Pancreas (tissue), 10 donors: ENCODE measurements at regions not wholly inside any gene's neighbourhood (a gene's known extent, or its start where the extent isn't known, plus 50 kb on each side); places are given as distances from the start of the nearest gene placed in this dataset.

ENCODE experiments used
- ATAC-seq, 4 donors: fragments of 200-7000 bp; cut with Tn5 transposase; one replicate each; pipeline versions ENCODE4 v1.8.0 to v1.9.1; 2020; ENCODE audit warnings: mild to moderate bottlenecking in 4 of 4, moderate library complexity in 4 of 4
- DNase-seq, 6 donors: peaks; one replicate each; pipeline ENCODE4 v3.0.0-alpha.2; 2020
- FAIRE-seq: peaks from 2 replicates; lab custom pipeline; 2012; peaks lifted over from hg19 to GRCh38; lab: Jason Lieb, UNC
- H3K27ac ChIP-seq, 4 donors: fragments of 200-600 bp; sonication (generic); 1 replicate in 3 of 4; 2 replicates in 1 of 4; pipeline versions ENCODE4 v1.5.0 to v1.8.0; 2020
- H3K27me3 ChIP-seq, 4 donors: fragments of 200-600 bp; one replicate each; pipeline ENCODE4 v1.8.0; 2021
- H3K36me3 ChIP-seq, 3 donors: fragments of 200-600 bp; sonication (generic) in 1 of 3; one replicate each; pipeline versions ENCODE4 v1.5.0 to v1.8.0; 2020 to 2021
- H3K4me1 ChIP-seq, 3 donors: fragments of 200-600 bp; one replicate each; pipeline ENCODE4 v1.8.0; 2021
- H3K4me3 ChIP-seq, 4 donors: fragments of 200-600 bp; sonication (generic) in 2 of 4; one replicate each; pipeline versions ENCODE4 v1.5.0 to v1.8.0; 2020 to 2021
- H3K9me3 ChIP-seq, 4 donors: fragments of 200-600 bp; one replicate each; pipeline ENCODE4 v1.8.0; 2021
- CTCF ChIP-seq, 4 donors: fragments of 200-600 bp; sonication (generic) in 3 of 4; IDR thresholded peaks; one replicate each; pipeline versions ENCODE4 v1.5.0 to v1.8.0; 2021; ENCODE audit warnings: antibody characterized with exemption in 4 of 4
- WGBS, 2 donors: extraction: QIAGEN DNeasy Blood & Tissue Kit; methylation state at CpG; one replicate each; pipeline ENCODE4 v1.1.7; 2013; 5-methylcytosine and 5-hydroxymethylcytosine counted together
- intact Hi-C, 3 donors: fragments of 100-400 bp; cut with DNase I; formaldehyde crosslinking; loops; one replicate each; pipeline versions ENCODE4 v1.11.1 to v1.14.2; 2022
- donor health status: healthy with polysubstance abuse.
- donor health status: DM: no; HTN: no; CAD: no; lungs with moderate emphysema.
- donor health status: DM: no; HTN: no; CAD: no.
- donor health status: control.
- donor health status: control.
- donor health status: Bipolar disorder and iron deficiency.
- donor health status: DM: yes; HTN: yes; CAD: no.
- donor health status: DM: no; HTN: no; CAD: no.
- donor health status: DM: no; HTN: no; CAD: no.
- donor health status: DM: yes; HTN: yes; CAD: no.

DNA sequence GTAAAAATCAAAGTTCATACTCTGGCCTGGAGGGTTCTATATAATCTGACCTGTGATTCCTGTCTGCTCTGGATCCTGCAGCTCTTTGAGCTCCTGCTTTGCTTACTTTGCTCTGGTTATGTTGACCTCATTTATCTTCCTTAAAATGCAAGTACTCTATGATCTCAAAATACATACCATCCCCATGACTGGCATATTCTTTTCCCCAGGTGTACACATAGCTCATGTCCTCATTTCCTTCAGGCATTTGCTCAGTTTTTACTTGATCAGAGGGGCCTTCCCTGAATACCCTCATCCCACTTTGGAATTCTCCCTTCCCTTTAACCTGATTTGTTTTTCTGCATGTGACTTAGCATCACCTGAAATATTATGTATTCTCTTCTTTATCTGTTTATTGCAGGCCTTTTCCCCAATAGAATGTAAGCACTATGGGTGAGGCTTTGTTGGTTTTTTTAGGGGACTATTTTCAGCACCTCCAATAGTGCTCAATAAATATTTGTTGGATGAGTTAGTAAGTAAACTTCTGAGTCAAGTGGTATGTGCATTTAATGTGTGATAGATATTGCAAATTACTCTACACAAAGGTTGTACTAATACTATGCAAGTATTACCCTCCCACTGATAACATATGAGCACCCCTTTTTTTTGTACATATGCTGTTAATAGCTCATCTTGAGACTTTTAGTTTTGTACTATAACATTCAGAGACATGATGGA lies 211.5 kb downstream of the NMUR2 start:
- Histone ChIP-seq H3K4me3 (no peak overlapping the region), H3K4me1 (no peaks in the 10 kb centered on the region), H3K9me3 (no peaks in the 10 kb centered on the region), H3K36me3 (no peaks in the 10 kb centered on the region), H3K27me3 (no peaks in the 10 kb centered on the region), H3K27ac (no peak overlapping the region)
- ATAC-seq (no peak), FAIRE-seq (no peak), DNase-seq (no peak)
- no peak for TF ChIP-seq CTCF (IDR thresholded peaks at IDR 0.05)
- intact Hi-C loops: no loop called here

GRCh38 chr5:152188251-152188650 lies 216.8 kb downstream of the NMUR2 start:
- no peak for DNase-seq
- H3K36me3 ChIP-seq: no peaks in the 10 kb centered on the region
- peak in 2 of 4 donors; percentile 34 to 37 for ATAC-seq
- TF ChIP-seq CTCF (IDR thresholded peaks at IDR 0.05): no peak
- H3K9me3 ChIP-seq: no peaks in the 10 kb centered on the region
- no peaks in the 10 kb centered on the region for H3K4me1 ChIP-seq
- intact Hi-C loops: no loop called here
- H3K27ac ChIP-seq: no peak overlapping the region
- H3K27me3 ChIP-seq: no peaks in the 10 kb centered on the region
- no peak overlapping the region for H3K4me3 ChIP-seq
- FAIRE-seq: no peak

DNA sequence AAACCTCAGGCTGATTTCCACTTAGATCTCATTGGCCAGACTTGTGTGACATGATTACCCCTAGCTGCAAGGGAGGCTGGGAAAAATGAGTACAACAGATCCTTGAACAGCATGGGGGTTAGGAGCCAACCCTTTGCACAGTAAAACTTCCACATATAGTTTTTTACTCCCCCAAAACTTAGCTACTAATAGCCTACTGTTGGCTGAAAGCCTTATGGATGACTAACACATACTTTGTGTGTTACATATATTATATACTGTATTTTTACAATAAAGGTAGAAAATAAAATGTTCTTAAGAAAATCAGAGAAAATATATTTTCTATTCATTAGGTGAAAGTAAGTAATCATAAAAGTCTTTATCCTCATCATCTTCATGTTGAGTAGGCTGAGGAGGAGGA lies 217.4 kb downstream of the NMUR2 start:
- no peak for TF ChIP-seq CTCF (IDR thresholded peaks at IDR 0.05)
- FAIRE-seq (no peak), ATAC-seq (no peak), DNase-seq (no peak)
- Histone ChIP-seq H3K4me3 (no peak overlapping the region), H3K9me3 (no peaks in the 10 kb centered on the region), H3K27ac (no peak overlapping the region), H3K27me3 (no peaks in the 10 kb centered on the region), H3K36me3 (no peaks in the 10 kb centered on the region), H3K4me1 (no peaks in the 10 kb centered on the region)
- intact Hi-C loops: no loop called here

GRCh38 chr5:152185547-152186245 lies 219.4 kb downstream of the NMUR2 start:
- H3K9me3 ChIP-seq: no peaks in the 10 kb centered on the region
- no peaks in the 10 kb centered on the region for H3K27me3 ChIP-seq
- no peak for TF ChIP-seq CTCF (IDR thresholded peaks at IDR 0.05)
- FAIRE-seq: no peak
- WGBS, 2 donors: 15 to 17% methylated on average over 9 of the region's 9 CpGs
- DNase-seq: peak in 1 of 6 donors; percentile 6
- peak in 3 of 4 donors; percentile 27 to 63 (median 44) for ATAC-seq
- intact Hi-C loops: no loop called here
- H3K4me3 ChIP-seq: no peak overlapping the region
- no peaks in the 10 kb centered on the region for H3K36me3 ChIP-seq
- no peaks in the 10 kb centered on the region for H3K4me1 ChIP-seq
- no peak overlapping the region for H3K27ac ChIP-seq

GRCh38 chr5:152184266-152184665 lies 220.8 kb downstream of the NMUR2 start:
- FAIRE-seq: no peak
- intact Hi-C loops: no loop called here
- no peak for DNase-seq

More at GRCh38 chr5:152184266-152184665, 220.8 kb downstream of the NMUR2 start:
- H3K9me3 ChIP-seq: no peaks in the 10 kb centered on the region
- TF ChIP-seq CTCF (IDR thresholded peaks at IDR 0.05): no peak
- no peaks in the 10 kb centered on the region for H3K27me3 ChIP-seq
- no peaks in the 10 kb centered on the region for H3K36me3 ChIP-seq
- WGBS, 2 donors: 47 to 62% methylated on average over 2 of the region's 2 CpGs
- H3K27ac ChIP-seq: no peak overlapping the region
- H3K4me3 ChIP-seq: no peak overlapping the region
- H3K4me1 ChIP-seq: no peaks in the 10 kb centered on the region
- no peak for ATAC-seq
